ENCODE measurements at regions not wholly inside any gene's neighbourhood (a gene's known extent, or its start where the extent isn't known, plus 50 kb on each side); places are given as distances from the start of the nearest gene placed in this dataset.

DNA sequence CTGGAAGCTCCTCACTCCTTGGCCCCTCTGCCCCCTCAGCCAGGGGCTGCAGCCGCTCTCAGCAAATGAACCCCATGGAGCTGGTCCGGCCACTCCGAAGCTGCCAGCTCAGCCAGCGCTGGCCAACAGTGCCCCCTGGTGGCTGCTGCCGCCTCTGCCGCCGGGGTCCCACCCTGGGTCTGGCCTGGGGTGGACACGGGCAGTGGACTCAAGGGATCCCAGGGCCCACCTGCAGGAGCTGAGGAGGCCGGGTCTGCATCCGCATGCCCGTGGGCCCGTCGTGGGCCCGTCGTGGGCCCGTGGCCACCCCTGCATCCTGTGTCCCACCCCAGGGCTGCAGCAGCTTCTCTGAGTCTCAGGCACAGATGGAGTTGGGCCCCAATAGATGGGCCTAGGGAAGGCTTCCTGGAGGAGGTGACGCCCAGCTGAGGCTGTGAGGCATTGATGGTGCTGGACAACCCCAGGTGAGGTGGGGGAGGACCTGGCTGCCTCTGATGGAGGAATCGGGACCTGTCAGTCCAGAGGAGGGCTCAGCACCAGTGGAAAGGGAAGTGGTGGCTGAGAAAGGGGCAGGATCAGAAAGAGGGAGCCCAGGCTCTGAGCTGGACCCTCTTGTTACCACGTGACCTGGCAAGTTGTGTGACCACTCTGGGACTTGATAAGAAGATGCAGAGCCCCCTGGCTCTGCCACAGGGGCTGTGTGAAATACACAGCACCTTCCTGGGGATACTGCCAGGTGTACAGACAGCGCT is 522.3 kb downstream of the BRD1 start:
- peak; percentile 74 for DNase-seq (ENCODE audit: low spot score)

GRCh38 chr22:49303781-49304461 is 523.8 kb downstream of the BRD1 start:
- DNase-seq (ENCODE audit: low spot score): no peak
- TF ChIP-seq CTCF (IDR thresholded peaks at IDR 0.05; ENCODE audit: extremely low read depth, missing control alignments): no peak

More for the DNA sequence above, 522.3 kb downstream of the BRD1 start:
- peak; percentile 86 for TF ChIP-seq CTCF (IDR thresholded peaks at IDR 0.05; ENCODE audit: extremely low read depth, missing control alignments)

GRCh38 chr22:49303061-49303735 is 524.5 kb downstream of the BRD1 start:
- no peak for DNase-seq (ENCODE audit: low spot score)
- TF ChIP-seq CTCF (IDR thresholded peaks at IDR 0.05; ENCODE audit: extremely low read depth, missing control alignments): no peak

DNA sequence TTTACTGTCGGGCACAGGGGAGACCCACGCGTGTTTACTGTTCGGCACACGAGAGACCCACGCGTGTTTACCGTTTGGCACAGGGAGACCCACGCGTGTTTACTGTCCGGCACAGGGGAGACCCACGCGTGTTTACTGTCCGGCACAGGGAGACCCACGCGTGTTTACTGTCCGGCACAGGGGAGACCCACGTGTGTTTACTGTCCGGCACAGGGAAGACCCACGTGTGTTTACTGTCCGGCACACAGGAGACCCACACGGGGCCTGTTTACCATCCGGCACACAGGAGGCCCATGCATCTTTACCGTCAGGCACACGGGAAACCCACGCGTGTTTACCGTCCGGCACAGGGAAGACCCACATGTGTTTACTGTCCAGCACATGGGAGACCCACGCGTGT is 525.1 kb downstream of the BRD1 start:
- TF ChIP-seq CTCF (IDR thresholded peaks at IDR 0.05; ENCODE audit: extremely low read depth, missing control alignments): no peak
- no peak for DNase-seq (ENCODE audit: low spot score)

- TF ChIP-seq CTCF (IDR thresholded peaks at IDR 0.05; ENCODE audit: extremely low read depth, missing control alignments): no peak
- no peak for DNase-seq (ENCODE audit: low spot score)
Measured at GRCh38 chr22:49302150-49302460, 525.6 kb downstream of the BRD1 start.

GRCh38 chr22:49301398-49302149 is 526.1 kb downstream of the BRD1 start:
- no peak for TF ChIP-seq CTCF (IDR thresholded peaks at IDR 0.05; ENCODE audit: extremely low read depth, missing control alignments)
- no peak for DNase-seq (ENCODE audit: low spot score)

All from GM20000 (cell line).